A549 (cell line): ENCODE measurements at regions not wholly inside any gene's neighbourhood (a gene's known extent, or its start where the extent isn't known, plus 50 kb on each side); places are given as distances from the start of the nearest gene placed in this dataset.

Experiments
- ESRRA ChIP-seq: fragments of 150-350 bp; IDR thresholded peaks from 2 replicates; pipeline ENCODE4 v1.6.1; 2014; ENCODE audit warnings: mild to moderate bottlenecking, low read length, borderline replicate concordance
- MAZ ChIP-seq: fragments of 150-350 bp; IDR thresholded peaks from 2 replicates; pipeline ENCODE4 v1.6.1; 2014; ENCODE audit warnings: antibody characterized with exemption, low read depth, low read length, borderline replicate concordance
- TF ChIP-seq, protein P1 (sequence below): fragments of >200 bp; sonication (Bioruptor Twin); formaldehyde crosslinking; IDR thresholded peaks from 3 replicates; pipeline ENCODE4 v1.5.1; 2016

GRCh38 chr1:63135801-63136200 lies 186.6 kb upstream of the FOXD3 start:
- TF ChIP-seq, protein P1, sequence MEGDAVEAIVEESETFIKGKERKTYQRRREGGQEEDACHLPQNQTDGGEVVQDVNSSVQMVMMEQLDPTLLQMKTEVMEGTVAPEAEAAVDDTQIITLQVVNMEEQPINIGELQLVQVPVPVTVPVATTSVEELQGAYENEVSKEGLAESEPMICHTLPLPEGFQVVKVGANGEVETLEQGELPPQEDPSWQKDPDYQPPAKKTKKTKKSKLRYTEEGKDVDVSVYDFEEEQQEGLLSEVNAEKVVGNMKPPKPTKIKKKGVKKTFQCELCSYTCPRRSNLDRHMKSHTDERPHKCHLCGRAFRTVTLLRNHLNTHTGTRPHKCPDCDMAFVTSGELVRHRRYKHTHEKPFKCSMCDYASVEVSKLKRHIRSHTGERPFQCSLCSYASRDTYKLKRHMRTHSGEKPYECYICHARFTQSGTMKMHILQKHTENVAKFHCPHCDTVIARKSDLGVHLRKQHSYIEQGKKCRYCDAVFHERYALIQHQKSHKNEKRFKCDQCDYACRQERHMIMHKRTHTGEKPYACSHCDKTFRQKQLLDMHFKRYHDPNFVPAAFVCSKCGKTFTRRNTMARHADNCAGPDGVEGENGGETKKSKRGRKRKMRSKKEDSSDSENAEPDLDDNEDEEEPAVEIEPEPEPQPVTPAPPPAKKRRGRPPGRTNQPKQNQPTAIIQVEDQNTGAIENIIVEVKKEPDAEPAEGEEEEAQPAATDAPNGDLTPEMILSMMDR: no peak
- no peak for TF ChIP-seq ESRRA
- TF ChIP-seq MAZ: no peak
